HG02885 (cell line): ENCODE measurements at regions not wholly inside any gene's neighbourhood (a gene's known extent, or its start where the extent isn't known, plus 50 kb on each side); places are given as distances from the start of the nearest gene placed in this dataset.
"Not testable (repeated sequence)": the region's sequence is repeated elsewhere in the genome, so short reads cannot be mapped to it uniquely, and the experiment has no call there.

Experiments
- ATAC-seq: cut with Tn5 transposase; IDR thresholded peaks from one replicate; pipeline ENCODE4 v1.9.1; 2021; ENCODE audit warnings: mild to moderate bottlenecking; ENCODE audit not compliant: unreplicated experiment, poor library complexity

- ATAC-seq, result no peak
Observed at GRCh38 chr7:106563466-106564150, 97.3 kb downstream of the CCDC71L start.

GRCh38 chr7:106562711-106563366 is 98.1 kb downstream of the CCDC71L start:
- ATAC-seq, result no peak

GRCh38 chr7:106561666-106562411 is 99.1 kb downstream of the CCDC71L start:
- ATAC-seq, result no peak

GRCh38 chr7:106561151-106561550 is 99.8 kb downstream of the CCDC71L start:
- no peak for ATAC-seq

- ATAC-seq, result no peak
Observed at GRCh38 chr7:106560482-106560881, 100.5 kb downstream of the CCDC71L start.

- ATAC-seq, result not testable (repeated sequence)
Observed at GRCh38 chr7:106556244-106556643, 104.7 kb downstream of the CCDC71L start.

GRCh38 chr7:106554623-106555022 is 106.3 kb downstream of the CCDC71L start:
- not testable (repeated sequence) for ATAC-seq

GRCh38 chr7:106553446-106553836 is 107.5 kb downstream of the CCDC71L start:
- no peak for ATAC-seq

- peak; percentile 99 for ATAC-seq
Observed at GRCh38 chr7:106552645-106553445, 108.1 kb downstream of the CCDC71L start.

GRCh38 chr7:106551936-106552335 is 109.0 kb downstream of the CCDC71L start:
- ATAC-seq, result no peak

GRCh38 chr7:106548491-106548890 is 112.5 kb downstream of the CCDC71L start:
- no peak for ATAC-seq

- ATAC-seq, result peak; percentile 59
Observed at GRCh38 chr7:106545275-106545674, 115.7 kb downstream of the CCDC71L start.

- no peak for ATAC-seq
Observed at GRCh38 chr7:106543221-106543757, 117.7 kb downstream of the CCDC71L start.

GRCh38 chr7:106542550-106543220 is 118.3 kb downstream of the CCDC71L start:
- peak; percentile 87 for ATAC-seq

GRCh38 chr7:106538638-106539037 is 122.3 kb downstream of the CCDC71L start:
- ATAC-seq, result no peak

GRCh38 chr7:106537119-106537518 is 123.8 kb downstream of the CCDC71L start:
- ATAC-seq, result no peak

GRCh38 chr7:106536079-106536478 is 124.9 kb downstream of the CCDC71L start:
- no peak for ATAC-seq

- no peak for ATAC-seq
Observed at GRCh38 chr7:106535234-106535932, 125.6 kb downstream of the CCDC71L start.

- no peak for ATAC-seq
Observed at GRCh38 chr7:106534271-106534846, 126.6 kb downstream of the CCDC71L start.
